Uterus (tissue), 3 donors: ENCODE measurements at regions not wholly inside any gene's neighbourhood (a gene's known extent, or its start where the extent isn't known, plus 50 kb on each side); places are given as distances from the start of the nearest gene placed in this dataset.

ENCODE experiments used
- DNase-seq, 2 donors: peaks; one replicate each; pipeline ENCODE4 v3.0.0-alpha.2; 2019 to 2020
- H3K27ac ChIP-seq, 2 donors: fragments of 200-600 bp; sonication (generic); 1 replicate in 1 of 2; 2 replicates in 1 of 2; pipeline ENCODE4 v1.5.1; 2016 to 2018
- H3K27me3 ChIP-seq, 2 donors: fragments of 200-600 bp; sonication (generic); one replicate each; pipeline ENCODE4 v1.5.1; 2018 to 2019; ENCODE audit warnings: control low read depth in 1 of 2
- H3K36me3 ChIP-seq, 2 donors: fragments of 200-600 bp; sonication (generic); one replicate each; pipeline ENCODE4 v1.5.1; 2019; ENCODE audit warnings: control low read depth in 1 of 2
- H3K4me1 ChIP-seq, 2 donors: fragments of 200-600 bp; sonication (generic); one replicate each; pipeline ENCODE4 v1.5.1; 2018 to 2019; ENCODE audit warnings: control low read depth in 1 of 2
- H3K4me3 ChIP-seq, 2 donors: fragments of 200-600 bp; sonication (generic); 1 replicate in 1 of 2; 2 replicates in 1 of 2; pipeline ENCODE4 v1.5.1; 2018 to 2019; ENCODE audit warnings: mild to moderate bottlenecking in 1 of 2
- H3K9me3 ChIP-seq, 2 donors: fragments of 200-600 bp; sonication (generic); one replicate each; pipeline ENCODE4 v1.5.1; 2019; ENCODE audit warnings: control low read depth in 1 of 2
- CTCF ChIP-seq, 4 experiments: fragments of 200-600 bp in 2 of 4; fragments of 450-650 bp in 2 of 4; sonication (generic) in 2 of 4; IDR thresholded peaks; one replicate each; pipeline ENCODE4 v1.5.1; 2016 to 2019; ENCODE audit warnings: antibody characterized with exemption in 4 of 4, mild to moderate bottlenecking in 2 of 4, moderate library complexity in 1 of 4
- POLR2A ChIP-seq, 2 donors: fragments of 450-650 bp; IDR thresholded peaks; one replicate each; pipeline ENCODE4 v1.6.1; 2016; ENCODE audit warnings: antibody characterized with exemption in 2 of 2, mild to moderate bottlenecking in 1 of 2, moderate library complexity in 1 of 2
- intact Hi-C: fragments of 100-400 bp; cut with DNase I; formaldehyde crosslinking; loops from one replicate; pipeline ENCODE4 v1.15.1; 2023; ENCODE audit warnings: low total_unique reads
- donor health status: DM: yes; HTN: yes; CAD: no.

- DNase-seq, result no peak
- Histone ChIP-seq H3K9me3 (no peaks in the 10 kb centered on the region), H3K4me3 (no peak overlapping the region), H3K27ac (no peak overlapping the region), H3K4me1 (no peaks in the 10 kb centered on the region), H3K36me3 (no peaks in the 10 kb centered on the region), H3K27me3 (no peaks in the 10 kb centered on the region)
- intact Hi-C loops, result no loop called here
- no peak for TF ChIP-seq CTCF (IDR thresholded peaks at IDR 0.05)
- TF ChIP-seq POLR2A (IDR thresholded peaks at IDR 0.05), result no peak
Observed at GRCh38 chr6:971981-972640, 279.2 kb upstream of the EXOC2 start.

- TF ChIP-seq POLR2A (IDR thresholded peaks at IDR 0.05) (no peak), CTCF (IDR thresholded peaks at IDR 0.05) (no peak)
- intact Hi-C loops, result no loop called here
- H3K9me3 ChIP-seq, result no peaks in the 10 kb centered on the region
- no peak overlapping the region for H3K27ac ChIP-seq
- no peaks in the 10 kb centered on the region for H3K36me3 ChIP-seq
- DNase-seq, result no peak
- H3K4me3 ChIP-seq, result no peak overlapping the region
- no peaks in the 10 kb centered on the region for H3K27me3 ChIP-seq
- H3K4me1 ChIP-seq, result no peaks in the 10 kb centered on the region
Observed at GRCh38 chr6:968791-969190, 275.9 kb upstream of the EXOC2 start.

GRCh38 chr6:967701-968100 is 274.8 kb upstream of the EXOC2 start:
- Histone ChIP-seq H3K27ac (no peak overlapping the region), H3K4me1 (no peaks in the 10 kb centered on the region), H3K9me3 (no peaks in the 10 kb centered on the region), H3K27me3 (no peaks in the 10 kb centered on the region), H3K36me3 (no peaks in the 10 kb centered on the region), H3K4me3 (no peak overlapping the region)
- intact Hi-C loops, result no loop called here
- DNase-seq, result no peak
- TF ChIP-seq CTCF (IDR thresholded peaks at IDR 0.05) (no peak), POLR2A (IDR thresholded peaks at IDR 0.05) (no peak)

- Histone ChIP-seq H3K27ac (no peak overlapping the region), H3K27me3 (no peaks in the 10 kb centered on the region), H3K4me3 (no peak overlapping the region), H3K4me1 (no peaks in the 10 kb centered on the region), H3K9me3 (no peaks in the 10 kb centered on the region), H3K36me3 (no peaks in the 10 kb centered on the region)
- TF ChIP-seq CTCF (IDR thresholded peaks at IDR 0.05), result no peak
- no peak for TF ChIP-seq POLR2A (IDR thresholded peaks at IDR 0.05)
- no peak for DNase-seq
- intact Hi-C loops, result no loop called here
Observed at GRCh38 chr6:965343-965742, 272.4 kb upstream of the EXOC2 start.

GRCh38 chr6:963456-963855 is 270.5 kb upstream of the EXOC2 start:
- Histone ChIP-seq H3K4me3 (no peak overlapping the region), H3K4me1 (no peaks in the 10 kb centered on the region), H3K27me3 (no peaks in the 10 kb centered on the region), H3K9me3 (no peaks in the 10 kb centered on the region), H3K27ac (no peak overlapping the region), H3K36me3 (no peaks in the 10 kb centered on the region)
- intact Hi-C loops, result no loop called here
- no peak for TF ChIP-seq CTCF (IDR thresholded peaks at IDR 0.05)
- no peak for TF ChIP-seq POLR2A (IDR thresholded peaks at IDR 0.05)
- DNase-seq, result no peak
